OCI-LY7 (cell line): ENCODE measurements at regions not wholly inside any gene's neighbourhood (a gene's known extent, or its start where the extent isn't known, plus 50 kb on each side); places are given as distances from the start of the nearest gene placed in this dataset.

Experiments used
- BruUV-seq: library from RNA; stranded (reverse); fragments of 400-500 nt; replicated peaks from 2 replicates; lab custom pipeline; 2021; lab: Mats Ljungman, UMichigan
- CTCF ChIA-PET: fragments of 300-600 bp; sonication (Branson Sonifier 250); formaldehyde crosslinking; loops from one replicate; lab custom pipeline; 2022; ENCODE audit warnings: antibody characterized with exemption; ENCODE audit not compliant: unreplicated experiment; lab: Charles Lee
- POLR2A ChIA-PET: fragments of 300-600 bp; sonication (Branson Sonifier 250); formaldehyde crosslinking; loops from one replicate; lab custom pipeline; 2022; ENCODE audit warnings: antibody characterized with exemption; lab: Charles Lee
- DNase-seq: peaks from one replicate; pipeline ENCODE4 v3.0.0-alpha.2; 2015; ENCODE audit warnings: low spot score
- H2AFZ ChIP-seq: fragments of 200-600 bp; sonication (generic), shearing (Covaris generic); 2 replicates; pipeline ENCODE4 v1.6.1; 2014; ENCODE audit warnings: mild to moderate bottlenecking, antibody characterized with exemption, low read length, moderate library complexity
- H3K27ac ChIP-seq: fragments of 200-600 bp; sonication (generic); 2 replicates; pipeline ENCODE4 v1.5.1; 2014; ENCODE audit warnings: mixed run types, low read depth, mild to moderate bottlenecking, moderate library complexity, low read length, inconsistent platforms; ENCODE audit not compliant: poor library complexity, severe bottlenecking
- H3K36me3 ChIP-seq: fragments of 200-600 bp; sonication (generic); 2 replicates; pipeline ENCODE4 v1.6.1; 2014; ENCODE audit warnings: mild to moderate bottlenecking, antibody characterized with exemption, low read length, moderate library complexity, mixed read lengths; ENCODE audit not compliant: insufficient read depth
- H3K4me1 ChIP-seq: fragments of 200-600 bp; sonication (generic); 2 replicates; pipeline ENCODE4 v1.5.1; 2014; ENCODE audit warnings: mild to moderate bottlenecking, low read length; ENCODE audit not compliant: insufficient read depth, poor library complexity, severe bottlenecking
- H3K4me2 ChIP-seq: fragments of 200-600 bp; sonication (generic); 2 replicates; pipeline ENCODE4 v1.6.1; 2014; ENCODE audit warnings: mild to moderate bottlenecking, low read length
- H3K4me3 ChIP-seq: fragments of 200-600 bp; sonication (generic); 2 replicates; pipeline ENCODE4 v1.5.1; 2014; ENCODE audit warnings: mild to moderate bottlenecking, low read depth, low read length; ENCODE audit not compliant: poor library complexity, severe bottlenecking
- H3K79me2 ChIP-seq: fragments of 200-600 bp; sonication (generic); 2 replicates; pipeline ENCODE4 v1.6.1; 2016; ENCODE audit warnings: low read depth, mild to moderate bottlenecking, low read length, moderate library complexity, mixed read lengths; ENCODE audit not compliant: insufficient read depth
- H3K9me2 ChIP-seq: fragments of 200-600 bp; sonication (generic); 2 replicates; pipeline ENCODE4 v1.6.1; 2016; ENCODE audit warnings: mild to moderate bottlenecking, low read length, mixed read lengths; ENCODE audit not compliant: insufficient read depth
- H3K9me3 ChIP-seq: fragments of 200-600 bp; sonication (generic); 2 replicates; pipeline ENCODE4 v1.6.1; 2014; ENCODE audit warnings: mild to moderate bottlenecking, mixed run types, low read length, mixed read lengths
- H4K20me1 ChIP-seq: fragments of 200-600 bp; sonication (generic); 2 replicates; pipeline ENCODE4 v1.6.1; 2014; ENCODE audit warnings: mild to moderate bottlenecking, antibody characterized with exemption, low read length, moderate library complexity, mixed read lengths; ENCODE audit not compliant: insufficient read depth
- CTCF ChIP-seq: fragments of 200-600 bp; sonication (generic); conservative IDR thresholded peaks from 2 replicates; pipeline ENCODE4 v1.5.1; 2014; ENCODE audit warnings: mild to moderate bottlenecking, antibody characterized with exemption, low read length, moderate library complexity, mixed read lengths
- EZH2phosphoT487 ChIP-seq: fragments of 200-600 bp; sonication (generic); IDR thresholded peaks from 2 replicates; pipeline ENCODE4 v1.6.1; 2018; ENCODE audit warnings: low read depth, borderline replicate concordance, mild to moderate bottlenecking, mixed run types, antibody characterized with exemption, low read length, moderate library complexity, mixed read lengths
- intact Hi-C: fragments of 100-400 bp; cut with micrococcal nuclease; formaldehyde crosslinking; loops from one replicate; pipeline ENCODE4 v1.10.0; 2022; ENCODE audit not compliant: unreplicated experiment

- ChIA-PET POLR2A (interaction anchor here (0.7 kb wide), 1 partner anchor 161 kb away, joined by 3 read pairs; no protein-coding TSS in a partner anchor), CTCF (no interaction called here)
- H3K27ac ChIP-seq = no peak overlapping the region
- no peaks in the 10 kb centered on the region for H4K20me1 ChIP-seq
- no peak overlapping the region for H2AFZ ChIP-seq
- no peaks in the 10 kb centered on the region for H3K9me3 ChIP-seq
- H3K4me2 ChIP-seq = no peak overlapping the region
- H3K4me1 ChIP-seq = no peaks in the 10 kb centered on the region
- DNase-seq = no peak
- TF ChIP-seq CTCF = no peak
- no peak for TF ChIP-seq EZH2phosphoT487
- H3K9me2 ChIP-seq = no peaks in the 10 kb centered on the region
- BruUV-seq = no TSS peak
- intact Hi-C loops = no loop called here
- no peaks in the 10 kb centered on the region for H3K36me3 ChIP-seq
- H3K79me2 ChIP-seq = no peaks in the 10 kb centered on the region
- no peak overlapping the region for H3K4me3 ChIP-seq
These were observed 77.5 kb upstream of the CTTNBP2 start for GRCh38 chr7:117950601-117951260.

- no peaks in the 10 kb centered on the region for H3K4me1 ChIP-seq
- BruUV-seq = no TSS peak
- H3K4me3 ChIP-seq = no peak overlapping the region
- intact Hi-C loops = no loop called here
- no peaks in the 10 kb centered on the region for H3K9me3 ChIP-seq
- no peak overlapping the region for H3K27ac ChIP-seq
- no peaks in the 10 kb centered on the region for H3K79me2 ChIP-seq
- DNase-seq = no peak
- TF ChIP-seq EZH2phosphoT487 (no peak), CTCF (no peak)
- no peaks in the 10 kb centered on the region for H3K36me3 ChIP-seq
- no peaks in the 10 kb centered on the region for H4K20me1 ChIP-seq
- H2AFZ ChIP-seq = no peak overlapping the region
- POLR2A ChIA-PET = no interaction called here
- no peaks in the 10 kb centered on the region for H3K9me2 ChIP-seq
- CTCF ChIA-PET = no interaction called here
- no peak overlapping the region for H3K4me2 ChIP-seq
These were observed 78.0 kb upstream of the CTTNBP2 start for GRCh38 chr7:117951285-117951684.

GRCh38 chr7:117951691-117952280 lies 78.5 kb upstream of the CTTNBP2 start:
- no peaks in the 10 kb centered on the region for H4K20me1 ChIP-seq
- H3K36me3 ChIP-seq = no peaks in the 10 kb centered on the region
- H2AFZ ChIP-seq = no peak overlapping the region
- H3K9me3 ChIP-seq = no peaks in the 10 kb centered on the region
- ChIA-PET POLR2A (interaction anchor here (0.6 kb wide), 1 partner anchor 8 kb away, joined by 6 read pairs; no protein-coding TSS in a partner anchor), CTCF (no interaction called here)
- no peak overlapping the region for H3K4me2 ChIP-seq
- no peaks in the 10 kb centered on the region for H3K9me2 ChIP-seq
- DNase-seq = no peak
- H3K79me2 ChIP-seq = no peaks in the 10 kb centered on the region
- no peaks in the 10 kb centered on the region for H3K4me1 ChIP-seq
- BruUV-seq = no TSS peak
- no peak overlapping the region for H3K27ac ChIP-seq
- TF ChIP-seq EZH2phosphoT487 = no peak
- TF ChIP-seq CTCF = no peak
- intact Hi-C loops = no loop called here
- H3K4me3 ChIP-seq = no peak overlapping the region
